Choroid plexus epithelial cell (primary cell): ENCODE measurements at regions not wholly inside any gene's neighbourhood (a gene's known extent, or its start where the extent isn't known, plus 50 kb on each side); places are given as distances from the start of the nearest gene placed in this dataset.

Experiments used
- DNase-seq: peaks from one replicate; pipeline ENCODE4 v3.0.0-alpha.2; 2010; ENCODE audit warnings: low read depth
- H3K4me3 ChIP-seq: 2 replicates; pipeline ENCODE4 v1.5.1; 2011; ENCODE audit warnings: low read depth, mild to moderate bottlenecking, control low read depth, low read length, moderate library complexity
- TF ChIP-seq, protein P1 (sequence below): conservative IDR thresholded peaks from 2 replicates; pipeline ENCODE4 v1.5.1; 2011; ENCODE audit warnings: low read depth, mild to moderate bottlenecking, control low read depth, inconsistent platforms, low read length, moderate library complexity

DNA sequence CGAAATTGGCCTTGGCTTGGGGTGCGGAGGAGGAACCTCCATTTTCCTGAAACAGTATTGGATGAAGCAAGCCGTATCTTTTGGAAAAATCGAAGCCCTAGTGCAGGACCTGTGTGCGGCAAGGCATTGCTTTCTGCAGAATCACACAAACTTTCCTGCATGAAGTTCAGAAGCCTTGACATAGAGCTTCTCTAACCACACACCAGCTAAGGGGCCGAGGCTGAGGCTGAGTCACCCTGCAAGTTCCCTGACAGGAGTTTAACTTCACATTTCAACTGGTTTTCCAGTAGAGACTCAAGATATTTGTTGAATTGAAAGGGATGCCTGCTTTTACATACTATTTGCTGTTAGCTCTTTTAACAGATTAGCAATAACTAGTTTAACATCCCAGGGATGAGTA, 67.8 kb downstream of the TCF20 start:
- peak; percentile 78 for DNase-seq
- TF ChIP-seq, protein P1, sequence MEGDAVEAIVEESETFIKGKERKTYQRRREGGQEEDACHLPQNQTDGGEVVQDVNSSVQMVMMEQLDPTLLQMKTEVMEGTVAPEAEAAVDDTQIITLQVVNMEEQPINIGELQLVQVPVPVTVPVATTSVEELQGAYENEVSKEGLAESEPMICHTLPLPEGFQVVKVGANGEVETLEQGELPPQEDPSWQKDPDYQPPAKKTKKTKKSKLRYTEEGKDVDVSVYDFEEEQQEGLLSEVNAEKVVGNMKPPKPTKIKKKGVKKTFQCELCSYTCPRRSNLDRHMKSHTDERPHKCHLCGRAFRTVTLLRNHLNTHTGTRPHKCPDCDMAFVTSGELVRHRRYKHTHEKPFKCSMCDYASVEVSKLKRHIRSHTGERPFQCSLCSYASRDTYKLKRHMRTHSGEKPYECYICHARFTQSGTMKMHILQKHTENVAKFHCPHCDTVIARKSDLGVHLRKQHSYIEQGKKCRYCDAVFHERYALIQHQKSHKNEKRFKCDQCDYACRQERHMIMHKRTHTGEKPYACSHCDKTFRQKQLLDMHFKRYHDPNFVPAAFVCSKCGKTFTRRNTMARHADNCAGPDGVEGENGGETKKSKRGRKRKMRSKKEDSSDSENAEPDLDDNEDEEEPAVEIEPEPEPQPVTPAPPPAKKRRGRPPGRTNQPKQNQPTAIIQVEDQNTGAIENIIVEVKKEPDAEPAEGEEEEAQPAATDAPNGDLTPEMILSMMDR = no peak
- H3K4me3 ChIP-seq = no peak overlapping the region

DNA sequence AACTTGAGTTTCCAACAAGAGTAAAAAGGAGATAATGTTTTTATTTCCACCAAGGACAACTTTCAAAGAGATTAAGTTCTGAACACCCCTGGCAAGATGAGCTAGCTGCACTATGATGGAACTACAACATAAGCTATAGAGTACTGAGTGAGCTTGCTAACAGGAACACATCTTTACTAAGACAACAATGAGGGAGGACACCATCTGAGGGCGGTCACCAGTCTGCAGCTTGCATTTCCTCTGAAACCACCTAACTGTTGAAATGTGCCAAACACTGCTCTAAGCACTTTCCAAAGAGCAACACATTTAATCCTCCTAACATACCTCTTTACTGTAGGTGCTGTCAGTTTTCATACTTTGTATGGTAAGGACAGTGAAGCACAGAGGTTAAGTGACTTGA, 68.4 kb downstream of the TCF20 start:
- H3K4me3 ChIP-seq = no peak overlapping the region
- DNase-seq = no peak
- TF ChIP-seq, protein P1 = no peak

DNA sequence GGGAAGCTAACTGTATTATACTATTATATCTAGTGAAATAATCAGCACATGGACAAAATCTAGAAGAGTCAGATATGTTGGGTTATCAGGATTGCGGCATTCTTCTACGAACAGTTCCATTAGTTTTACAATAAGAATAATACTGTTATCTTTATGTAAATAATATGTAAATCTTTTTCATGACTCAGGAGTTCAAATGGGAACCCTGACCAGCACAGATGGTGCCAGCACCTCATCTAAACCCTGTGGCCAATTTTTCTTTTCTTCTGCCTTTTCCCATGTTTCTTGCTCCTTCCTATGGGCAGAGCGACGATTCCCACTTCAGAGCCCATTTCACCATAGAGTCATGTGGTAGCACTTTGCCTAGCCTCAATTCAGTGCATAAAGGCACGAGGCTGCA, 68.4 kb upstream of the CYP2D6 start:
- no peak for DNase-seq
- TF ChIP-seq, protein P1 = no peak

DNA sequence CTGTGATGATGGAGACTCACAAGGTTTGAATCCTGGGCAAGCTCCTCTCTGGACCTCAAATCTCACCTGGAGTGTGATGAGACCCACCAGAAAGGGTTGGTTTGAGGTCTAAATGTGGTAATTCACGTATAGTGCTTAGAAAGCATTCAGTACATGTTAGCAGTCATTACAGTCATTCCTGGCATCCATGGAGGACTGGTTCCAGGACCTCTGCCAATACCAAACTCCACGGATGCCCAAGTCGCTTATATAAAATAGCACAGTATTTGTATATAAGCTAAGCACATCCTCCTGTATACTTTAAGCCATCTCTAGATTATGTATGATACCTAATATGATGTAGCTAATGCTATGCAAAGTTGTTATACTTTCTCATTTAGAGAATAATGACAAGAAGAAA, 67.6 kb upstream of the CYP2D6 start:
- DNase-seq = no peak
- H3K4me3 ChIP-seq = no peak overlapping the region
- TF ChIP-seq, protein P1 = no peak

More for the DNA sequence above, 68.4 kb upstream of the CYP2D6 start:
- no peak overlapping the region for H3K4me3 ChIP-seq

DNA sequence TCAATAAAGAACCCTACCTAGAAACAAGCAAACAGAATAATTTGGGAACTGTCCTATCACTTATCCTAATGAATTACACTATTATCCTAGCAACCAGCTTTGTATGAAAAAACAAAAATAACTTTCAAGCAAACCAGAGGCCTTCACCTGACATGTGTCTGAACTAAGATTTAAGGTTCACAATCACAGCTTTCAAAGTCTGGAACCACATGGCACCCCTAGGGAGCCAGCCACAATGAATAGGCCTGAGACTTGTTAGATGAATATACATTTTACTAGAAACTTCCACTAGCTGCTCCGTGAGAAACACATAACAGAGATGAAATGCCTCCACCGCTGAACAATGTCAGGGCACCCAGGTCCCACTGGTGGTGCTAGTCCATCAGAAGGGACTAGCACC, 65.8 kb upstream of the CYP2D6 start:
- H3K4me3 ChIP-seq = no peak overlapping the region
- TF ChIP-seq, protein P1 = no peak
- no peak for DNase-seq

DNA sequence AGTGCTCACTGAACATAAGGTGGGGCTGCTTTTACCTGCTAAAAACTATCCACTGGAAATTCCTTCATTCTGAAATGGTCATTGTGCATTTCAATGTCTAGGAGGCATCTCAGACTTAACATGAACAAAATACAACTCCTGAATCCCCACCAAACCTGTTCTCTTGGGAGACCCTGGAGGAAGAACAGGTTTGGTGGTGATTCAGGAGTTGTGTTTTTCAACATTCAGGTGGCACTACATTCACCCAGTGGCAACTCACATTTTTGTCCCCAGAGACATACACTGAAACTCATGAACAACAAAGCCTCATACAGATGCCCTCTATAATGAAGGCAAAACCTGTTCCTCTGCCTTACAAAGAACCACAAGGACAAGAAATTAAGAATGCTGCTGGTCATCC, 64.3 kb upstream of the CYP2D6 start:
- H3K4me3 ChIP-seq = no peak overlapping the region
- DNase-seq = no peak
- TF ChIP-seq, protein P1 = no peak

DNA sequence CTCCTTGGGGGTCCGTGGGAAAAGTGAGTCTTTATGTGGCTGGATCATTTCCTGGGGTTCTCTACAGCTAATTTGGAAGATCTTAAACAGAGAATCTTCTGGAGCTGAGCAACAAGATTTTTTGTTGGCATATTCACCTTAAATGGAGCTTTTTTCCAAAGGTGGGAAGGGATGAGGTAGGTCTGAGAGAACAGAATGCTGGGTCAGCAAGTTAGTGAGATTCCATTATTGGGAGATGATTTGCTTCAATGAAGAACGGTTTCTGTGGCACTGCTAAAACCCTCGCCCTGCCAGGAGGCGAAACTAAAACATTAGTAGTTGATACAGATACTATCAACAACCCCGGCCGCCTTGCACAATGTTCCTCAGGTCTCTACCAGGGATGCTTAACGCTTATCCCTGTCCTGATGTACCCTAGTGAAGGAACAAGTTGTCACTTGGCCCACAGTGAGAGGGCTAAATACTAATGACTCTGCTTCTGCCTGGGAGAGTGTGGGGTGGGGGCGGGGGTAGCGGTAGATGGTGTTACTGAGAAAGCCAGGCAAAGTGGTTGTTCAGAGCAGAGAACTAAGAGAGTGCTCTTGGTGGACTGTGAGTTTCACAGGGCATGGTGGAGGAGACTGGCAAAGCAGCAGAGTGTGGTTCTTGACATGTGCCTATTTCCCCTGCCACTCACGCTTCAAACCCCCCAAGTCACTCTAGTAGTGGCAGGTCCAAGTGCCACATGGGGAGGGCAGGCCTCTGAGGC, 63.7 kb upstream of the CYP2D6 start:
- TF ChIP-seq, protein P1 = no peak
- DNase-seq = no peak
- no peak overlapping the region for H3K4me3 ChIP-seq
